A549 (cell line): ENCODE measurements at regions not wholly inside any gene's neighbourhood (a gene's known extent, or its start where the extent isn't known, plus 50 kb on each side); places are given as distances from the start of the nearest gene placed in this dataset.

Experiments
- ATAC-seq, 2 experiments: fragments of 200-7000 bp in 1 of 2; fragments of >200 bp in 1 of 2; cut with Nextera tagmentation in 1 of 2; cut with Tn5 transposase in 1 of 2; 3 replicates each; pipeline versions ENCODE4 v1.8.0 to v1.9.1; 2018 to 2020; ENCODE audit warnings: mild to moderate bottlenecking in 1 of 2, moderate library complexity in 1 of 2
- CTCF ChIA-PET: fragments of 300-600 bp; sonication (Branson Sonifier 250); formaldehyde crosslinking; extraction: SDS; loops from one replicate; lab custom pipeline; 2021; ENCODE audit warnings: antibody characterized with exemption, inconsistent platforms; lab: Yijun Ruan, JAX
- POLR2A ChIA-PET: fragments of 350-600 bp; formaldehyde crosslinking; extraction: SDS; loops from one replicate; lab custom pipeline; 2021; ENCODE audit warnings: antibody characterized with exemption, inconsistent platforms; lab: Yijun Ruan, JAX
- DNase-seq, 2 experiments: peaks; one replicate each; pipeline versions ENCODE4 v3.0.0 to v3.0.0-alpha.2; 2011 to 2016; ENCODE audit warnings: low read depth in 1 of 2, low spot score in 1 of 2
- FAIRE-seq: peaks from 2 replicates; lab custom pipeline; 2011; peaks lifted over from hg19 to GRCh38; lab: Jason Lieb, UNC
- H3K27ac ChIP-seq, 2 experiments: fragments of >200 bp; sonication (Bioruptor Twin); formaldehyde crosslinking; 3 replicates each; pipeline ENCODE4 v1.5.1; 2016 to 2017
- H3K4me1 ChIP-seq: fragments of >200 bp; sonication (Bioruptor Twin); formaldehyde crosslinking; 3 replicates; pipeline ENCODE4 v1.6.1; 2016
- H3K4me2 ChIP-seq: fragments of >200 bp; sonication (Bioruptor Twin); formaldehyde crosslinking; 3 replicates; pipeline ENCODE4 v1.6.1; 2016
- H3K4me3 ChIP-seq: fragments of >200 bp; sonication (Bioruptor Twin); formaldehyde crosslinking; 3 replicates; pipeline ENCODE4 v1.5.1; 2016
- H3K9me3 ChIP-seq: fragments of >200 bp; sonication (Bioruptor Twin); formaldehyde crosslinking; 3 replicates; pipeline ENCODE4 v1.6.1; 2016
- BHLHE40 ChIP-seq: IDR thresholded peaks from 2 replicates; pipeline ENCODE4 v1.6.1; 2012; ENCODE audit warnings: low read depth, low read length, inconsistent platforms
- CEBPB ChIP-seq, 2 experiments: fragments of >200 bp in 1 of 2; sonication (Bioruptor Twin) in 1 of 2; formaldehyde crosslinking in 1 of 2; IDR thresholded peaks; 2 replicates each; pipeline ENCODE4 v1.6.1; 2012 to 2016
- EHF ChIP-seq: fragments of 250-450 bp; sonication (Bioruptor Pico); IDR thresholded peaks from 2 replicates; pipeline ENCODE4 v1.5.0; 2020; ENCODE audit warnings: mild to moderate bottlenecking
- EP300 ChIP-seq, 2 experiments: fragments of >200 bp; sonication (Bioruptor Twin); formaldehyde crosslinking; IDR thresholded peaks; 2 replicates in 1 of 2; 3 replicates in 1 of 2; pipeline ENCODE4 v1.6.1; 2016 to 2017
- FOSB ChIP-seq: fragments of 250-450 bp; sonication (Bioruptor Pico); IDR thresholded peaks from 2 replicates; pipeline ENCODE4 v1.5.0; 2020; ENCODE audit warnings: mild to moderate bottlenecking, moderate library complexity
- FOXS1 ChIP-seq: fragments of 250-450 bp; sonication (Bioruptor Pico); IDR thresholded peaks from 2 replicates; pipeline ENCODE4 v1.5.0; 2020; ENCODE audit warnings: mild to moderate bottlenecking, moderate library complexity
- HOXB5 ChIP-seq: fragments of 250-450 bp; sonication (Bioruptor Pico); IDR thresholded peaks from 2 replicates; pipeline ENCODE4 v1.5.0; 2020; ENCODE audit warnings: mild to moderate bottlenecking, moderate library complexity
- KDM1A ChIP-seq: fragments of 200-600 bp; sonication (generic); IDR thresholded peaks from 2 replicates; pipeline ENCODE4 v1.6.1; 2016; ENCODE audit warnings: low read depth, mild to moderate bottlenecking
- MAFK ChIP-seq: fragments of 450-650 bp; IDR thresholded peaks from 2 replicates; pipeline ENCODE4 v1.6.1; 2014; ENCODE audit not compliant: partially characterized antibody
- MYC ChIP-seq: IDR thresholded peaks from 2 replicates; pipeline ENCODE4 v1.6.1; 2012; ENCODE audit warnings: mild to moderate bottlenecking, inconsistent platforms, low read length, improper control_type of control experiment, borderline replicate concordance
- RAD21 ChIP-seq, 2 experiments: fragments of >200 bp in 1 of 2; sonication (Bioruptor Twin) in 1 of 2; formaldehyde crosslinking in 1 of 2; IDR thresholded peaks in 1 of 2; conservative IDR thresholded peaks in 1 of 2; 2 replicates in 1 of 2; 3 replicates in 1 of 2; pipeline ENCODE4 v1.6.1; 2012 to 2018; ENCODE audit warnings: inconsistent platforms in 1 of 2
- RARB ChIP-seq: fragments of 250-450 bp; sonication (Bioruptor Pico); IDR thresholded peaks from 2 replicates; pipeline ENCODE4 v1.8.0; 2021; ENCODE audit warnings: mild to moderate bottlenecking, moderate library complexity
- SMC3 ChIP-seq: fragments of >200 bp; sonication (Bioruptor Twin); formaldehyde crosslinking; IDR thresholded peaks from 3 replicates; pipeline ENCODE4 v1.6.1; 2018; ENCODE audit warnings: inconsistent platforms
- SREBF2 ChIP-seq: fragments of 450-650 bp; IDR thresholded peaks from 2 replicates; pipeline ENCODE4 v1.6.1; 2014; ENCODE audit warnings: mild to moderate bottlenecking, moderate library complexity
- TFCP2L1 ChIP-seq: fragments of 250-450 bp; sonication (Bioruptor Pico); IDR thresholded peaks from 2 replicates; pipeline ENCODE4 v1.5.0; 2021; ENCODE audit warnings: mild to moderate bottlenecking
- ZC3H11A ChIP-seq: fragments of 450-650 bp; IDR thresholded peaks from 2 replicates; pipeline ENCODE4 v1.6.1; 2014; ENCODE audit warnings: antibody characterized with exemption, mild to moderate bottlenecking
- WGBS: methylation state at CpG from one replicate; pipeline ENCODE4 v1.1.6; 2017; ENCODE audit errors: missing lambda C conversion rate; 5-methylcytosine and 5-hydroxymethylcytosine counted together
- TF ChIP-seq, protein P1 (sequence below): fragments of >200 bp; sonication (Bioruptor Twin); formaldehyde crosslinking; IDR thresholded peaks from 3 replicates; pipeline ENCODE4 v1.5.1; 2016
- TF ChIP-seq, protein P2 (sequence below): IDR thresholded peaks from 2 replicates; pipeline ENCODE4 v1.6.1; 2012
- TF ChIP-seq, protein P3 (sequence below): fragments of 250-450 bp; sonication (Bioruptor Pico); IDR thresholded peaks from 2 replicates; pipeline ENCODE4 v1.5.0; 2021; ENCODE audit warnings: mild to moderate bottlenecking, moderate library complexity, borderline replicate concordance

DNA sequence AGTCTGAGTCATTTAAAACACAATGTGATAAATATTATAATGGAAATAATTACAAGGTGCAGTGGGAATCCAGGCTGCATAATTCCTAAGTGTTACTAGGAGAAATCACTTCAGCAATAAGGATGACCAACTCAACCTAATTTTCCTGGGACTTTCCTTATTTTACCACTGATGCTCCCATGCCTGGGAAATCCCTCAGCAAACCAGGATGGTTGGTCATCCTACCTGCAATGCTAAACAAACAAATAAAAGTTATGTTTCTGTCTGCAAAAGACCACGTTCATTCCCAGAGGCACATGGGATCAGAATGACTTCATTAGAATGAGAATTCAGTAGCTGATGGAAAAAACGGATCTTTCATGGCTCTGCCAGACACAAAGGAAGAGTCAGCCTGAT, 130.8 kb upstream of the RAP1B start:
- Histone ChIP-seq H3K27ac (no peak overlapping the region), H3K9me3 (0 out of 3 replicates have a peak, but pooled peaks cover 3% of the 10 kb centered on the region), H3K4me1 (peaks cover 8% of the 10 kb centered on the region; the same call in 2 of the 3 replicates), H3K4me2 (no peak overlapping the region), H3K4me3 (no peak overlapping the region)
- WGBS, result 8% methylated on average over 2 of the region's 2 CpGs
- no peak for FAIRE-seq
- POLR2A ChIA-PET, result no interaction called here
- no peak for TF ChIP-seq FOSB (CRISPR knock-in tag)
- no peak for TF ChIP-seq HOXB5 (CRISPR knock-in tag)
- TF ChIP-seq RAD21 (conservative IDR thresholded peaks at IDR 0.05 in 1 of 2, IDR thresholded peaks at IDR 0.05 in 1 of 2), result no peak
- no peak for TF ChIP-seq SREBF2
- TF ChIP-seq RARB (CRISPR knock-in tag), result no peak
- no peak for TF ChIP-seq KDM1A
- no peak for TF ChIP-seq MAFK
- TF ChIP-seq, protein P1, sequence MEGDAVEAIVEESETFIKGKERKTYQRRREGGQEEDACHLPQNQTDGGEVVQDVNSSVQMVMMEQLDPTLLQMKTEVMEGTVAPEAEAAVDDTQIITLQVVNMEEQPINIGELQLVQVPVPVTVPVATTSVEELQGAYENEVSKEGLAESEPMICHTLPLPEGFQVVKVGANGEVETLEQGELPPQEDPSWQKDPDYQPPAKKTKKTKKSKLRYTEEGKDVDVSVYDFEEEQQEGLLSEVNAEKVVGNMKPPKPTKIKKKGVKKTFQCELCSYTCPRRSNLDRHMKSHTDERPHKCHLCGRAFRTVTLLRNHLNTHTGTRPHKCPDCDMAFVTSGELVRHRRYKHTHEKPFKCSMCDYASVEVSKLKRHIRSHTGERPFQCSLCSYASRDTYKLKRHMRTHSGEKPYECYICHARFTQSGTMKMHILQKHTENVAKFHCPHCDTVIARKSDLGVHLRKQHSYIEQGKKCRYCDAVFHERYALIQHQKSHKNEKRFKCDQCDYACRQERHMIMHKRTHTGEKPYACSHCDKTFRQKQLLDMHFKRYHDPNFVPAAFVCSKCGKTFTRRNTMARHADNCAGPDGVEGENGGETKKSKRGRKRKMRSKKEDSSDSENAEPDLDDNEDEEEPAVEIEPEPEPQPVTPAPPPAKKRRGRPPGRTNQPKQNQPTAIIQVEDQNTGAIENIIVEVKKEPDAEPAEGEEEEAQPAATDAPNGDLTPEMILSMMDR, result no peak
- TF ChIP-seq SMC3, result no peak
- TF ChIP-seq FOXS1, result no peak
- no peak for TF ChIP-seq BHLHE40
- TF ChIP-seq ZC3H11A, result no peak
- TF ChIP-seq EP300 (IDR thresholded peaks at IDR 0.05), result no peak
- DNase-seq, result peak in 1 of 2 experiments; percentile 38
- CTCF ChIA-PET, result no interaction called here
- peak; percentile 34 to 40; a peak in 3 of 6 replicates for ATAC-seq

DNA sequence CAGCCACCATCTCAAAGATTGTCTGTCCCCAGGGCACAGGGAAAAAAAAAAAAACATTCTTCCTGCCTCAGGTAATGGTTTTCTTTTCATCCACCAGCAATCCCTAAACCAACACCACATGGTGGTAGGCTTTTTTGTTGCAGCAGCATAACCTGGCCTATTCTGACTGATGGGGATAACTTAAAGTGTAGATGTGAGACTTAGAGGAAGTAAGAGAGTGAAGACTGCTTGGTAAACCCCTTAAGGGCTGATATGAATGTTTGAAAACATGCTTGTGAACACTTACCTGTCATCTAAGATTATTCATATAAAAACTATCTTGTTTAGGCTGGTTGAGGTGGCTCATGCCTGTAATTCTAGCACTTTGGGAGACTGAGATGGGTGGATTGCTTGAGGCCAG, 130.2 kb upstream of the RAP1B start:
- FAIRE-seq, result no peak
- POLR2A ChIA-PET, result no interaction called here
- TF ChIP-seq MYC (no peak), EHF (CRISPR knock-in tag) (no peak), TFCP2L1 (CRISPR knock-in tag) (no peak), BHLHE40 (no peak), CEBPB (IDR thresholded peaks at IDR 0.05) (no peak)
- TF ChIP-seq, protein P2, sequence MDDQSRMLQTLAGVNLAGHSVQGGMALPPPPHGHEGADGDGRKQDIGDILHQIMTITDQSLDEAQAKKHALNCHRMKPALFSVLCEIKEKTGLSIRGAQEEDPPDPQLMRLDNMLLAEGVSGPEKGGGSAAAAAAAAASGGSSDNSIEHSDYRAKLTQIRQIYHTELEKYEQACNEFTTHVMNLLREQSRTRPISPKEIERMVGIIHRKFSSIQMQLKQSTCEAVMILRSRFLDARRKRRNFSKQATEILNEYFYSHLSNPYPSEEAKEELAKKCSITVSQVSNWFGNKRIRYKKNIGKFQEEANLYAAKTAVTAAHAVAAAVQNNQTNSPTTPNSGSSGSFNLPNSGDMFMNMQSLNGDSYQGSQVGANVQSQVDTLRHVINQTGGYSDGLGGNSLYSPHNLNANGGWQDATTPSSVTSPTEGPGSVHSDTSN, result no peak
- TF ChIP-seq, protein P3, sequence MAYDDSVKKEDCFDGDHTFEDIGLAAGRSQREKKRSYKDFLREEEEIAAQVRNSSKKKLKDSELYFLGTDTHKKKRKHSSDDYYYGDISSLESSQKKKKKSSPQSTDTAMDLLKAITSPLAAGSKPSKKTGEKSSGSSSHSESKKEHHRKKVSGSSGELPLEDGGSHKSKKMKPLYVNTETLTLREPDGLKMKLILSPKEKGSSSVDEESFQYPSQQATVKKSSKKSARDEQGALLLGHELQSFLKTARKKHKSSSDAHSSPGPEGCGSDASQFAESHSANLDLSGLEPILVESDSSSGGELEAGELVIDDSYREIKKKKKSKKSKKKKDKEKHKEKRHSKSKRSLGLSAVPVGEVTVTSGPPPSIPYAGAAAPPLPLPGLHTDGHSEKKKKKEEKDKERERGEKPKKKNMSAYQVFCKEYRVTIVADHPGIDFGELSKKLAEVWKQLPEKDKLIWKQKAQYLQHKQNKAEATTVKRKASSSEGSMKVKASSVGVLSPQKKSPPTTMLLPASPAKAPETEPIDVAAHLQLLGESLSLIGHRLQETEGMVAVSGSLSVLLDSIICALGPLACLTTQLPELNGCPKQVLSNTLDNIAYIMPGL (CRISPR knock-in tag), result no peak
- no peak for ATAC-seq
- Histone ChIP-seq H3K4me3 (no peak overlapping the region), H3K4me1 (peaks cover 8% of the 10 kb centered on the region; the same call in 2 of the 3 replicates), H3K27ac (no peak overlapping the region), H3K9me3 (0 out of 3 replicates have a peak, but pooled peaks cover 3% of the 10 kb centered on the region), H3K4me2 (no peak overlapping the region)
- DNase-seq, result no peak
- CTCF ChIA-PET, result interaction anchor here (1.8 kb wide), 1 partner anchor 121 kb away, joined by 7 read pairs; no protein-coding TSS in a partner anchor
